ENCODE measurements at regions not wholly inside any gene's neighbourhood (a gene's known extent, or its start where the extent isn't known, plus 50 kb on each side); places are given as distances from the start of the nearest gene placed in this dataset.

DNA sequence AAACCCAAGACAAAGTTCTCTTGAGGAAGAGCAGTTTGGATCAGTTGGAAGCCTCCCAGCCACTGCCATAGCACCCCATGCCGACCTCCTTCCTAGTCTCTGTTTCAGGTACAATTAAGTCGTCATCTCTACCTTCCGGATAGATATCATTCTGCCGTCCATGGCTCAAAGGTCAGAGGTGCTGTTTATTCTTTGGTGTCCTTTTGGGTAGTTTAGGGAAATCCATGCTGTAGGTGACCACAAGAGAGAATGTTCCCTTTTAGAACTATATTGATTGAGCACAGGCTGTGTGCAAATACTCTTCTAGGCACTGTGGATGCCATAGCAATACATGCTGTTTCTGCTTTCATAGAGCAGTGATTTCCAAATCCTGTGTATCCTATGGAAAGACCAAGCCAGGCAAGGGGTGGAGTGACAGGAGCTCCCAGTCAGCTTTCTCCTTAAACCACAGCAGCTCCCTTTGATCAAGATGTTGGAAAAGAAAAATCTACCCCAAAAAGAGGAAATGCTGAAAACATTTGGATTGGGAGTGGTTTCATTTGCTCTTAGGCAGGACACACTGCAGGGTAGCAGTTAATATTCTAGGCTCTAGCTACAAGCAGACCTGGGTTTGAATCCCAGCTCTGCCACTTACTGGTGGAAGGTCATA is 127.9 kb downstream of the PALM2AKAP2 start:
- TF ChIP-seq, protein P1, sequence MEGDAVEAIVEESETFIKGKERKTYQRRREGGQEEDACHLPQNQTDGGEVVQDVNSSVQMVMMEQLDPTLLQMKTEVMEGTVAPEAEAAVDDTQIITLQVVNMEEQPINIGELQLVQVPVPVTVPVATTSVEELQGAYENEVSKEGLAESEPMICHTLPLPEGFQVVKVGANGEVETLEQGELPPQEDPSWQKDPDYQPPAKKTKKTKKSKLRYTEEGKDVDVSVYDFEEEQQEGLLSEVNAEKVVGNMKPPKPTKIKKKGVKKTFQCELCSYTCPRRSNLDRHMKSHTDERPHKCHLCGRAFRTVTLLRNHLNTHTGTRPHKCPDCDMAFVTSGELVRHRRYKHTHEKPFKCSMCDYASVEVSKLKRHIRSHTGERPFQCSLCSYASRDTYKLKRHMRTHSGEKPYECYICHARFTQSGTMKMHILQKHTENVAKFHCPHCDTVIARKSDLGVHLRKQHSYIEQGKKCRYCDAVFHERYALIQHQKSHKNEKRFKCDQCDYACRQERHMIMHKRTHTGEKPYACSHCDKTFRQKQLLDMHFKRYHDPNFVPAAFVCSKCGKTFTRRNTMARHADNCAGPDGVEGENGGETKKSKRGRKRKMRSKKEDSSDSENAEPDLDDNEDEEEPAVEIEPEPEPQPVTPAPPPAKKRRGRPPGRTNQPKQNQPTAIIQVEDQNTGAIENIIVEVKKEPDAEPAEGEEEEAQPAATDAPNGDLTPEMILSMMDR (IDR thresholded peaks at IDR 0.05), result no peak
- TF ChIP-seq POLR2A (IDR thresholded peaks at IDR 0.05) (no peak), POLR2AphosphoS5 (IDR thresholded peaks at IDR 0.05) (no peak)
